HG03575 (cell line): ENCODE measurements at regions not wholly inside any gene's neighbourhood (a gene's known extent, or its start where the extent isn't known, plus 50 kb on each side); places are given as distances from the start of the nearest gene placed in this dataset.

Experiments
- ATAC-seq: cut with Tn5 transposase; IDR thresholded peaks from one replicate; pipeline ENCODE4 v1.9.1; 2021; ENCODE audit not compliant: unreplicated experiment, insufficient number of reproducible peaks, low FRiP score; ENCODE audit errors: extremely low read depth

- ATAC-seq, result no peak
Observed at GRCh38 chr2:164060031-164060430, 324.2 kb upstream of the FIGN start.

GRCh38 chr2:164055623-164056022, 319.8 kb upstream of the FIGN start:
- no peak for ATAC-seq

- ATAC-seq, result no peak
Observed at GRCh38 chr2:164054651-164055050, 318.8 kb upstream of the FIGN start.

GRCh38 chr2:164053021-164053420, 317.2 kb upstream of the FIGN start:
- no peak for ATAC-seq

GRCh38 chr2:164052006-164052405, 316.2 kb upstream of the FIGN start:
- no peak for ATAC-seq

- ATAC-seq, result no peak
Observed at GRCh38 chr2:164048729-164049128, 312.9 kb upstream of the FIGN start.

GRCh38 chr2:164046040-164046439, 310.2 kb upstream of the FIGN start:
- no peak for ATAC-seq

DNA sequence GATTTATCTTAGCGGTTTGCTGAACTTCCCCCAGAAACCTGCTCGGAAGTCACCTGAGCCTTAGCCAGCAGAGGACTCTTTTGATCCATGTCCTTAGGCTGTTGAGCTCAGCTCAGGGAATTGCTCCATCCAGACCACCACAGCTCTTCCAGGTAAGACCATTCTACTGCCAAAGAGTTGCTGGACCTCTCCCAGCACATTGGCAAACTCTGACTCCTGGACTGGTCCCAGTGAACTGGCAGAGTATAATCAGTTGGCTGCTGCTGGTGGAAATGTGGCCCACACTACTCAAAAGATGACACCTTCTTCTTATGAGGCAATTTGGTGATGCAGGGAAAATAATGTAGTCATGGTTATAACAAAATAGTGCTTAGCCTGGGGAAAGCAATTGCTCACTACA, 308.8 kb upstream of the FIGN start:
- ATAC-seq, result no peak

- ATAC-seq, result no peak
Observed at GRCh38 chr2:164039270-164039669, 303.5 kb upstream of the FIGN start.

GRCh38 chr2:164032995-164033394, 297.2 kb upstream of the FIGN start:
- no peak for ATAC-seq

- ATAC-seq, result no peak
Observed at GRCh38 chr2:164030623-164031022, 294.8 kb upstream of the FIGN start.

- no peak for ATAC-seq
Observed at GRCh38 chr2:164028814-164029534, 293.2 kb upstream of the FIGN start.

DNA sequence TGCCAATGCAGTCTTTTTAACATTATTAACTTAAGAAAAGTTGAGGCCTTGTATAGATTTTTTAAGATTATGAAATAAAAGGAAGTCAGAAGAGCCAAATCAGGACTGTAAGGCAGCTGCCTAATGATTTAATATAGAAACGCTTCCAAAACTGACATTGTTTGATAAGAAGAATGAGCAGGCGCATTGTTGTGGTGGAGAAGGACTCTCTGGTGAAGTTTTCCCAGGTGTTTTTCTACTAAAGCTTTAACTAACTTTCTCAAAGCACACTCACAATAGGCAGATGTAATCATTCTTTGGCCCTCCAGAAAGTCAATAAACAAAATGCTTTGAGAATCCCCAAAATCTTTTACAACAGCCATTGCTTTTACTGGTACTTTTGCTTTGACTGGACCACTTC, 288.6 kb upstream of the FIGN start:
- ATAC-seq, result no peak

GRCh38 chr2:164023896-164024295, 288.1 kb upstream of the FIGN start:
- no peak for ATAC-seq

GRCh38 chr2:164015328-164016123, 279.7 kb upstream of the FIGN start:
- ATAC-seq, result peak; percentile 98

DNA sequence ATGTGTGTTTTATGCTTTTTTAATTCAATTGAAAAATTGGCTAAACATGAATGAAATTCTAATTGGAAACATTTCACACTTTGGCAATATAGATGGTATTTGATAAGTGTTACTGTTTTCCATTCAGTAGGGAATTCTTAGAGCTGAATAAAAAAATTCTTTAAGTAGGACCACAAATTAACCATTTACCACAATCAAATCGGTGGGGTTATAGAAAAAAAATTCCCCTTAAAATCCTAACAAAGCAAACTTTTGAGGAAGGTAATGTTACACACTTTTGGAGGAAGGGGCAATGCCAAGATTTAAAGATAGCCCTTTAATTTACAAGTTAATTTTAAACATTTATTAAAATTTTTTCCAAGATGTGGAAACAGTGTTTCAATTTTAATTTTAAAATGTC, 279.0 kb upstream of the FIGN start:
- ATAC-seq, result no peak

DNA sequence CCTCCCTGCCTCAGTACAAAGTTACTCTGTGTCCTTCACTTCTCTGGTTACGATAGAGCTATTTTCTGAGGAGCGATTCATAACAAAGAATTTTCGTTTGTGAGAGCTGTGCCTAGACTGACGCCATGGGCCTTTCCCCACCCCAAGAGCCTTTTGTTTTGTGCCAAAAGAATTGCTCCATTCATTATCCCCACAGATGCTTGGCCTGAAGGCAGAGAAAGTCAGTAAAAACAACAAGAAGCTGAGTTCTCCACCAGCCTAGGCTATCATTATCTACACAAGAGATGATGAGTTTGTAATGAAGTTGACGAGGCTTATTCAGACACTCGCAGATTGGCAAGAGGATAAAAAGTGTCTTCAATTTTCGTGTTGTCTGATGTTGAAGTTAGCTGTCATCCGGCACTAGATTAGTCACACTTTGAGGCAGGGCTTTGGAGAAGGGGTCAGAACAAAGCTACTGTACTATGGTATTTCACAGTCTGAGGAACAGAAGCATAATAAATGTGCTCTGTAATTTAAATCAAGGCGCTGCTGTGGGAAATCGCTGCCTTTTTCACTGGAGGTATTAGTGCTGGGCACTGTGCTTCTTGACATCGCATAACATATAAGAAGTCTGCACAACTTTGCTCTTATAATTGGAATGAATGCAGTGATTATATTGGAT, 278.4 kb upstream of the FIGN start:
- no peak for ATAC-seq

GRCh38 chr2:164012581-164012980, 276.8 kb upstream of the FIGN start:
- no peak for ATAC-seq

- no peak for ATAC-seq
Observed at GRCh38 chr2:164009756-164010337, 274.0 kb upstream of the FIGN start.

GRCh38 chr2:164008752-164009151, 272.9 kb upstream of the FIGN start:
- no peak for ATAC-seq
